Liver (tissue), 8 donors: ENCODE measurements at regions not wholly inside any gene's neighbourhood (a gene's known extent, or its start where the extent isn't known, plus 50 kb on each side); places are given as distances from the start of the nearest gene placed in this dataset.
"Not testable (repeated sequence)": the region's sequence is repeated elsewhere in the genome, so short reads cannot be mapped to it uniquely, and the experiment has no call there.

Source experiments
- DNase-seq: peaks from one replicate; pipeline ENCODE4 v3.0.0-alpha.2; 2017; ENCODE audit warnings: low spot score
- H3K27ac ChIP-seq, 2 donors: one replicate each; pipeline ENCODE4 v1.7.0; 2013; ENCODE audit warnings: inconsistent platforms in 2 of 2, low read length in 2 of 2, control low read depth in 1 of 2, low read depth in 1 of 2, mild to moderate bottlenecking in 1 of 2
- H3K27me3 ChIP-seq, 4 donors: one replicate each; pipeline versions ENCODE4 v1.6.1 to v1.7.0; 2013; ENCODE audit warnings: low read length in 3 of 4, inconsistent platforms in 1 of 4, mild to moderate bottlenecking in 1 of 4, moderate library complexity in 1 of 4; ENCODE audit not compliant: control insufficient read depth in 4 of 4, insufficient read depth in 4 of 4
- H3K36me3 ChIP-seq, 4 donors: one replicate each; pipeline versions ENCODE4 v1.6.1 to v1.7.0; 2013; ENCODE audit warnings: low read length in 3 of 4, mild to moderate bottlenecking in 3 of 4, low read depth in 1 of 4, moderate library complexity in 1 of 4; ENCODE audit not compliant: control insufficient read depth in 4 of 4, insufficient read depth in 3 of 4
- H3K4me1 ChIP-seq, 4 donors: one replicate each; pipeline versions ENCODE4 v1.6.1 to v1.7.0; 2013; ENCODE audit warnings: low read length in 3 of 4, mild to moderate bottlenecking in 3 of 4, moderate library complexity in 1 of 4; ENCODE audit not compliant: control insufficient read depth in 4 of 4, insufficient read depth in 4 of 4
- H3K4me3 ChIP-seq, 3 donors: one replicate each; pipeline versions ENCODE4 v1.6.1 to v1.7.0; 2013; ENCODE audit warnings: low read length in 3 of 3, control low read depth in 1 of 3, low read depth in 1 of 3, mild to moderate bottlenecking in 1 of 3
- H3K9ac ChIP-seq, 2 donors: one replicate each; pipeline ENCODE4 v1.7.0; 2013; ENCODE audit warnings: low read length in 2 of 2, mild to moderate bottlenecking in 2 of 2, moderate library complexity in 2 of 2, control low read depth in 1 of 2, low read depth in 1 of 2
- H3K9me3 ChIP-seq, 4 donors: one replicate each; pipeline versions ENCODE4 v1.6.1 to v1.7.0; 2013; ENCODE audit warnings: low read length in 3 of 4; ENCODE audit not compliant: control insufficient read depth in 4 of 4
- EGR1 ChIP-seq, 2 donors: IDR thresholded peaks; 2 replicates each; pipeline ENCODE4 v1.6.1; 2016 to 2018; ENCODE audit warnings: antibody characterized with exemption in 2 of 2, low read depth in 2 of 2
- FOXA1 ChIP-seq: IDR thresholded peaks from 2 replicates; pipeline ENCODE4 v1.6.1; 2016; ENCODE audit warnings: antibody characterized with exemption
- FOXA2 ChIP-seq: IDR thresholded peaks from 2 replicates; pipeline ENCODE4 v1.6.1; 2016; ENCODE audit warnings: antibody characterized with exemption
- GABPA ChIP-seq, 2 donors: IDR thresholded peaks in 1 of 2; conservative IDR thresholded peaks in 1 of 2; 2 replicates each; pipeline ENCODE4 v1.6.1; 2016; ENCODE audit warnings: antibody characterized with exemption in 2 of 2, mild to moderate bottlenecking in 1 of 2, moderate library complexity in 1 of 2
- HNF4A ChIP-seq, 2 donors: conservative IDR thresholded peaks; 2 replicates each; pipeline ENCODE4 v1.6.1; 2016; ENCODE audit warnings: antibody characterized with exemption in 2 of 2, mild to moderate bottlenecking in 2 of 2
- HNF4G ChIP-seq: IDR thresholded peaks from 2 replicates; pipeline ENCODE4 v1.6.1; 2016; ENCODE audit warnings: antibody characterized with exemption
- JUND ChIP-seq, 2 donors: IDR thresholded peaks; 2 replicates each; pipeline ENCODE4 v1.6.1; 2016; ENCODE audit warnings: antibody characterized with exemption in 2 of 2
- NR2F2 ChIP-seq: IDR thresholded peaks from 2 replicates; pipeline ENCODE4 v1.6.1; 2016; ENCODE audit warnings: antibody characterized with exemption
- RXRA ChIP-seq, 2 donors: IDR thresholded peaks; 2 replicates each; pipeline ENCODE4 v1.6.1; 2017 to 2018; ENCODE audit warnings: antibody characterized with exemption in 2 of 2, mild to moderate bottlenecking in 1 of 2
- TAF1 ChIP-seq: conservative IDR thresholded peaks from 2 replicates; pipeline ENCODE4 v1.6.1; 2016; ENCODE audit warnings: antibody characterized with exemption, mild to moderate bottlenecking
- WGBS: extraction: QIAGEN DNeasy Blood & Tissue Kit; methylation state at CpG from one replicate; pipeline ENCODE4 v1.1.7; 2013; 5-methylcytosine and 5-hydroxymethylcytosine counted together
- TF ChIP-seq, protein P1 (sequence below): IDR thresholded peaks from 2 replicates; pipeline ENCODE4 v1.6.1; 2016; ENCODE audit warnings: antibody characterized with exemption
- TF ChIP-seq, protein P2 (sequence below): fragments of 150-350 bp; IDR thresholded peaks from 2 replicates; pipeline ENCODE4 v1.5.1; 2017; ENCODE audit warnings: improper control_type of control experiment, low read depth, low read length; ENCODE audit not compliant: missing input control
- TF ChIP-seq, protein P3 (sequence below): IDR thresholded peaks from 2 replicates; pipeline ENCODE4 v1.6.1; 2016; ENCODE audit warnings: antibody characterized with exemption
- donor health status: healthy.
- donor health status: healthy.
- donor health status: healthy.
- donor health status: healthy.
- donor health status: healthy.

DNA sequence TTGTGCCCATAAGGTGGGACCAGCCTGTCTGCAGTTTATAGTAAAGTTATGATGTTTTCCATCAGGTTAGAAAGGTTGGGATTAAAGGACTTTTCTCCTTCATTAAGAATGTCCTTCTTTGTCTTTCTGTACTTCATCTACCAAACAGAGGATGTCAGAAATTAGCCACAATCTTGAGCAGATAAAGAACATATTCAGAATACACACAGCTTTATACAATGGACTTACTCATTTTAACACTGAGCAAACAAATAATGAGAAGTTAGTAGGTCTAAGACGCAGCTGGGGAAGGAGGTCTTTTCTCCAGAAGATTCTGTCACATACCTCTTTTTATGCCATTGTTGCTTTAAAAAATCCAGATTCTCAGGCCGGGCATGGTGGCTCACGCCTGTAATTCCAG lies 57.0 kb upstream of the CYP2D6 start:
- Histone ChIP-seq H3K9ac (no peak overlapping the region), H3K27me3 (no peaks in the 10 kb centered on the region), H3K36me3 (no peaks in the 10 kb centered on the region), H3K27ac (no peak overlapping the region), H3K4me1 (peaks cover 0 to 2% (median 0%) of the 10 kb centered on the region in 4 donors), H3K9me3 (no peaks in the 10 kb centered on the region), H3K4me3 (no peak overlapping the region)
- DNase-seq = no peak
- TF ChIP-seq FOXA2 = no peak
- TF ChIP-seq NR2F2 = no peak
- TF ChIP-seq JUND (IDR thresholded peaks at IDR 0.05) = no peak
- TF ChIP-seq FOXA1 = no peak
- TF ChIP-seq, protein P1, sequence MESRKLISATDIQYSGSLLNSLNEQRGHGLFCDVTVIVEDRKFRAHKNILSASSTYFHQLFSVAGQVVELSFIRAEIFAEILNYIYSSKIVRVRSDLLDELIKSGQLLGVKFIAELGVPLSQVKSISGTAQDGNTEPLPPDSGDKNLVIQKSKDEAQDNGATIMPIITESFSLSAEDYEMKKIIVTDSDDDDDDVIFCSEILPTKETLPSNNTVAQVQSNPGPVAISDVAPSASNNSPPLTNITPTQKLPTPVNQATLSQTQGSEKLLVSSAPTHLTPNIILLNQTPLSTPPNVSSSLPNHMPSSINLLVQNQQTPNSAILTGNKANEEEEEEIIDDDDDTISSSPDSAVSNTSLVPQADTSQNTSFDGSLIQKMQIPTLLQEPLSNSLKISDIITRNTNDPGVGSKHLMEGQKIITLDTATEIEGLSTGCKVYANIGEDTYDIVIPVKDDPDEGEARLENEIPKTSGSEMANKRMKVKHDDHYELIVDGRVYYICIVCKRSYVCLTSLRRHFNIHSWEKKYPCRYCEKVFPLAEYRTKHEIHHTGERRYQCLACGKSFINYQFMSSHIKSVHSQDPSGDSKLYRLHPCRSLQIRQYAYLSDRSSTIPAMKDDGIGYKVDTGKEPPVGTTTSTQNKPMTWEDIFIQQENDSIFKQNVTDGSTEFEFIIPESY = no peak
- TF ChIP-seq, protein P2, sequence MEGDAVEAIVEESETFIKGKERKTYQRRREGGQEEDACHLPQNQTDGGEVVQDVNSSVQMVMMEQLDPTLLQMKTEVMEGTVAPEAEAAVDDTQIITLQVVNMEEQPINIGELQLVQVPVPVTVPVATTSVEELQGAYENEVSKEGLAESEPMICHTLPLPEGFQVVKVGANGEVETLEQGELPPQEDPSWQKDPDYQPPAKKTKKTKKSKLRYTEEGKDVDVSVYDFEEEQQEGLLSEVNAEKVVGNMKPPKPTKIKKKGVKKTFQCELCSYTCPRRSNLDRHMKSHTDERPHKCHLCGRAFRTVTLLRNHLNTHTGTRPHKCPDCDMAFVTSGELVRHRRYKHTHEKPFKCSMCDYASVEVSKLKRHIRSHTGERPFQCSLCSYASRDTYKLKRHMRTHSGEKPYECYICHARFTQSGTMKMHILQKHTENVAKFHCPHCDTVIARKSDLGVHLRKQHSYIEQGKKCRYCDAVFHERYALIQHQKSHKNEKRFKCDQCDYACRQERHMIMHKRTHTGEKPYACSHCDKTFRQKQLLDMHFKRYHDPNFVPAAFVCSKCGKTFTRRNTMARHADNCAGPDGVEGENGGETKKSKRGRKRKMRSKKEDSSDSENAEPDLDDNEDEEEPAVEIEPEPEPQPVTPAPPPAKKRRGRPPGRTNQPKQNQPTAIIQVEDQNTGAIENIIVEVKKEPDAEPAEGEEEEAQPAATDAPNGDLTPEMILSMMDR = no peak
- WGBS = 92% methylated on average over 3 of the region's 3 CpGs

DNA sequence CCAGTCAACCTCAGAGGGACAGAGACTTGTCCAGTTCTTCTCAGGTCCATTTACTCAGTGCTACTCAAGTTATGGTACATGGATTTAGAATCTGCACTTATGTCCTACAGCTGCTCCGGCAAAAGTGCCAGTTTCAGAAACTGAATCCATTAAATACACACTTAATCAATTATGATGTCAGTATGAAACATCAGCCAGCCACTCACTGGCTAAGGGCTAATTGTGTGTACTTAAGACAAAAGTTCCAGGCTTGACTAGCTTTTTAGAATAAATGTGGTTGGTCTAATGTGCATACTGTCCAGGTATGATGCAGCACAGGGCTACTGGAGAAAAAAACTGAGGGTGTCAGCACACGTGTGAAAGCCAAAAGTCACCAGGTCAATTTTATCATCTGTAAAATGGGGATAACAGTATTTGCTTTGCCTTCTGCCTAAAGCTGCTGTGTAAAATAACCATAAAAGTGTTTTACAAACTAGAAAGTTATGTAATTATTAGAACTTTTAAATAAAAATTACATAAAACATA lies 55.4 kb upstream of the CYP2D6 start:
- 89% methylated on average over 2 of the region's 2 CpGs for WGBS
- no peak overlapping the region for H3K27ac ChIP-seq
- TF ChIP-seq HNF4G (no peak), HNF4A (conservative IDR thresholded peaks at IDR 0.05) (no peak), RXRA (IDR thresholded peaks at IDR 0.05) (no peak), JUND (IDR thresholded peaks at IDR 0.05) (no peak), GABPA (IDR thresholded peaks at IDR 0.05 in 1 of 2, conservative IDR thresholded peaks at IDR 0.05 in 1 of 2) (no peak), EGR1 (IDR thresholded peaks at IDR 0.05; ENCODE audit: low read depth in 2 of 2) (no peak), FOXA1 (no peak)
- TF ChIP-seq, protein P1 = no peak
- H3K4me1 ChIP-seq = no peaks in the 10 kb centered on the region
- no peaks in the 10 kb centered on the region for H3K27me3 ChIP-seq
- no peak overlapping the region for H3K4me3 ChIP-seq
- H3K9me3 ChIP-seq = no peaks in the 10 kb centered on the region
- no peak for DNase-seq
- H3K9ac ChIP-seq = no peak overlapping the region
- no peaks in the 10 kb centered on the region for H3K36me3 ChIP-seq

DNA sequence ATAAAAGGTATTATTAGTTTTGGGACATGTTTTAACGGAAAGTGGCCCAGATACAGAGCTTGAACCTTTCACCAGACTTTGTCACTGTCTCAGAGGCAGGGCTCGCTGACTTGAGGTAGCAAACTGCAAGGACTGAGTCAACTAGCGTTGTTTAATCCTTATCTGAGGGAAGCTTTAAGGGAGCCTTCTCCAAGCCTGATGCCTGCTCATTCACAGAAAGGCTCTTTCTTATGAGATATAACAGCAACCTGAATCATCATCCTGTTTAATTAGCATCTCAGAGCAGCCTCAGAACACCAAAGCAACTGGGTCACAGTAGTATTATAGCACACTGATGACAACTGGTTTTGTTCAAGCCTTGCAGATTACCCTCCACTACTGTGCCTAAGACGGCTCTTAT lies 54.2 kb upstream of the CYP2D6 start:
- TF ChIP-seq, protein P3, sequence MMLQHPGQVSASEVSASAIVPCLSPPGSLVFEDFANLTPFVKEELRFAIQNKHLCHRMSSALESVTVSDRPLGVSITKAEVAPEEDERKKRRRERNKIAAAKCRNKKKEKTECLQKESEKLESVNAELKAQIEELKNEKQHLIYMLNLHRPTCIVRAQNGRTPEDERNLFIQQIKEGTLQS = no peak
- TF ChIP-seq, protein P2 = no peak
- TF ChIP-seq RXRA (IDR thresholded peaks at IDR 0.05) (no peak), TAF1 (no peak), HNF4A (conservative IDR thresholded peaks at IDR 0.05) (no peak), HNF4G (no peak), FOXA1 (no peak), JUND (IDR thresholded peaks at IDR 0.05) (no peak), FOXA2 (no peak)
- Histone ChIP-seq H3K27ac (no peak overlapping the region), H3K9ac (no peak overlapping the region), H3K9me3 (no peaks in the 10 kb centered on the region), H3K4me3 (no peak overlapping the region), H3K36me3 (no peaks in the 10 kb centered on the region), H3K4me1 (peaks cover 0 to 4% (median 0%) of the 10 kb centered on the region in 4 donors), H3K27me3 (no peaks in the 10 kb centered on the region)
- no peak for DNase-seq
- WGBS = 96% methylated on average over 4 of the region's 4 CpGs

DNA sequence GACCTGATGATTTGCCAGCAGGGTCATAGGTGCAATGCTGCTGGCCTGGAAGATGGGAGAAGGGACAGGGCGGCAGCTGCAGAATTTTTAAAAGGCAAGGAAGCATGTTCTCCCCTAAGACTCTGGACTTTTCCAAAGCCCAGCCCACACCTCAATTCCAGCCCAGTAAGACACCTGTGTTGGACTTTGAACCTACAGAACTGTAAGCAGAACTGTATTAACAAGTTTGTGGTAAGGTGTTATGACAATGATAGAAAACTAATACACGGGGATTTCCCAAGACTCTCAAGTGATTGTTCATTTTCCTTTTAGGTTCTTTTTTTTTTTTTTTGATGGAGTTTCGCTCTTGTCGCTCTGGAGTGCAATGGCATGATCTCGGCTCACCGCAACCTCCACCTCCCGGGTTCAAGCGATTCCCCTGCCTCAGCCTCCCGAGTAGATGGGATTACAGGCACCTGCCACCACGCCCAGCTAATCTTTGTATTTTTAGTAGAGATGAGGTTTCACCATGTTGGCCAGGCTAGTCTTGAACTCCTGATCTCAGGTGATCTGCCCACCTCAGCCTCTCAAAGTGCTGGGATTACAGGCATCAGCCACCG lies 53.0 kb upstream of the CYP2D6 start:
- H3K4me1 ChIP-seq, H3K36me3 ChIP-seq, DNase-seq, H3K9me3 ChIP-seq, H3K27me3 ChIP-seq, H3K9ac ChIP-seq, H3K27ac ChIP-seq, H3K4me3 ChIP-seq: not testable (repeated sequence)
- WGBS = 84% methylated on average over 11 of the region's 11 CpGs
